VCaP (cell line): ENCODE measurements at regions not wholly inside any gene's neighbourhood (a gene's known extent, or its start where the extent isn't known, plus 50 kb on each side); places are given as distances from the start of the nearest gene placed in this dataset.
"Not testable (repeated sequence)": the region's sequence is repeated elsewhere in the genome, so short reads cannot be mapped to it uniquely, and the experiment has no call there.

Experiments
- H3K27ac ChIP-seq: fragments of 450-650 bp; 2 replicates; pipeline ENCODE4 v1.5.1; 2017
- CTCF ChIP-seq: fragments of 450-650 bp; conservative IDR thresholded peaks from 2 replicates; pipeline ENCODE4 v1.5.1; 2017; ENCODE audit warnings: mild to moderate bottlenecking, moderate library complexity

DNA sequence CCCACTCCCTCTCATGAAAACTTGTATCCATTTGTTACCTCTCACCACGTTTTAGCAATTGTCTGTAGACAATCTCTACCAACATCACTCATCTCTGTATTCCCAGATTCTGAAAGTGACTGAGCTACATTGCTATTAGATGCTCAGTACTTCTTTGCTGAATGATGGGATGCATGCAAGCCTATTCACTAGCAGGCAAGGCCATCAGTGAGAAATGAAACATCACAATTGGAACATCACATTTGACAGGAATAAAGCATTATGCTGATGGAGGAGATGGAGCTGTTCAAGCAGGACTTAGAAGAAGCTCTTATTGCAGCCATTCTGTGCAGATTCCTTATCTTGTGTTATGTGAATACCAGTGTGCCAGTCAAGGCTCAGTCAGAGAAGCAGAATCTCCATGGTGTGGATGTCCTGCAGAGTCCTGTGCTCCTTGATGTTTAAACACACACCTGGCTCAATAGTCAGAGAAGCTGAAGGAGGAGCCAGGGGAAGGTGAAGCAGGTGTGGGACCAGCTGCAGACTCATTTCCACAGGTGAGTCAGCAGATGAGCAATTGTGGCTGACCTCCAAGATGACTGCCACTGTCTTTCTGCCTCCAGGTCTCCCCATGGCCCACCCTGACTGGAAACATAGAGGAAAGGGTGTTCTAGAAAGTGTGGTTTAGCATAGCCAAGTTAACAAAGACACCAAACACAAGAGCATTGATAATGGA is 965.5 kb downstream of the GRID1 start:
- H3K27ac ChIP-seq = no peak overlapping the region
- TF ChIP-seq CTCF = no peak

GRCh38 chr10:85402541-85402940 is 964.1 kb downstream of the GRID1 start:
- H3K27ac ChIP-seq = no peak overlapping the region
- no peak for TF ChIP-seq CTCF

DNA sequence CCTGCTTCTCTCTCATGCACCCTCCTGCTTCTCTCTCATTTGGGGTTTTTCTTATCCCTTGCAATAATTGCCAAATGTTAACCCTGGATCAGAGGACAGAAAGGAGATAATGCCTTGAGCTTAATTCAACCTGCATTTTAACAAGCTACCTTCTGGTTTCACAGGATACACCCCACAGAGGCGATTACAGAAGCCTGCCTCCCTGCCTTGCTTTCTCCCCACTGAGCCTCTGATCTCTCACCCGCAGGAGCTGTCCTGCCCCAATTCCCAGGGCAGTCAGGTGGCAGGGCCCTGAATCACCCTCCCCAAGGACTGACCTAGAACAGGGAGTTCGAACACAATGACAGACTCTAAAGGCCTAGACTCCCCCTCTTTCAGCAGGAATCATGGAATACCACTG is 959.5 kb downstream of the GRID1 start:
- TF ChIP-seq CTCF = no peak
- no peak overlapping the region for H3K27ac ChIP-seq

DNA sequence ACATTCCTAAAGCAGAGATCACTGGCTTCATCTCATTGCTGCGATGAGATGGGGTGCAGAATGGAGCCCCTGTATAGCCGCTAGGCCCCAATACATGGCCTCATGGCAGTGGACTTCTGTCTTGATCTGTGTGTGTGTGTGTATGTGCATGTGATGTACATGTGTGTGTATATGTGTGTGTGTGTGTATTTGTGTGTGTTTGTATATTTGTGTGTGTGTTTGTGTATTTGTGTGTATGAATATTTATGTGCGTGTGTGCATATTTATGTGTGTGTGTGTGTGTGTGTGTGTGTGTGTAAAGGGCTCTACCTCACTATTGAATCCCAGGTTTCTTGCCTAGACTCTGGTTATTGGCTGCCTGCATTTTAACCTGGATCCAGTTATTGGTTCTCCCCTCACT is 958.2 kb downstream of the GRID1 start:
- TF ChIP-seq CTCF = no peak
- no peak overlapping the region for H3K27ac ChIP-seq

GRCh38 chr10:85410586-85410985 is 956.0 kb downstream of the GRID1 start:
- H3K27ac ChIP-seq = not testable (repeated sequence)

- TF ChIP-seq CTCF = no peak
These were observed 953.0 kb downstream of the GRID1 start for GRCh38 chr10:85413570-85413969.

DNA sequence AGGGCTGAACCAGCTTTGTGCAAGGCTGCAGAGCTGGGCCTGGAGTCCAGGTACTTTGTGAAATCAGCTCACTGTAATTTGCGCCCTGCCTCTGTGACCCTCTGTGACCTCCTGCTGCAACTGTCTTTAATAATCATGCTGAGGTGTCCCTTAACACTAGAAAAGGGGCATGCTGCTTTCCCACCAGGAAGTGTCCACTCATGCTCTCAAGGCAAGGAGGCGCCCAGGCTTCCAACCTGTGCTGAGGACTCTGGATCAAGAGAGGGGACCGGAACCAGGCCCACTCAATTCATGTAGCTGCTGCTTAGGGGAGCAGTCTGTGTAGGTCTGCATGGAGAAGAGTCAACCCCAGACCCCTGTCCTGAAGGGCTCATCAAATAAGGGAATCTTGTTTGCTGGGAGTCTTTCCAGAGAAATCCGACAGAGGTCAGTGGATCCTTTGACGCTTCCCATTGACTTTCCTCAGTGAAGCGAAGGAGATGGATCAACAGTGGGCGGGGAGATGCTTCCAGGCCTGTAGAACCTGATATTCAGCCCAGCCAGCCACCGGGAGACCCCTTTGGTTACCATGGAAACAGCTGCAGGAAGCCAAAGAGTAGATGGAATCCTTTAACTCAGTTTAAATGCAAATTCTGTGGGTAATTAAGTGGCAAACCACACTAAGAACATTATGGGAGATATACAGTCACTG is 945.9 kb downstream of the GRID1 start:
- H3K27ac ChIP-seq = no peak overlapping the region
- no peak for TF ChIP-seq CTCF

More at GRCh38 chr10:85413570-85413969, 953.0 kb downstream of the GRID1 start:
- H3K27ac ChIP-seq = no peak overlapping the region

- TF ChIP-seq CTCF = no peak
These were observed 945.2 kb downstream of the GRID1 start for GRCh38 chr10:85421421-85421820.

More at GRCh38 chr10:85421421-85421820, 945.2 kb downstream of the GRID1 start:
- no peak overlapping the region for H3K27ac ChIP-seq
